SK-N-MC (cell line): ENCODE measurements at regions not wholly inside any gene's neighbourhood (a gene's known extent, or its start where the extent isn't known, plus 50 kb on each side); places are given as distances from the start of the nearest gene placed in this dataset.

Experiments
- EZH2 ChIP-seq: fragments of 200-600 bp; sonication (generic); IDR thresholded peaks from one replicate; pipeline ENCODE4 v1.6.1; 2017; ENCODE audit warnings: antibody characterized with exemption
- FOXP2 ChIP-seq: optimal IDR thresholded peaks from 2 replicates; pipeline ENCODE3; 2011; ENCODE audit warnings: mild to moderate bottlenecking, moderate library complexity; ENCODE audit not compliant: insufficient read depth; ENCODE audit errors: extremely low read length, control extremely low read depth
- POLR2AphosphoS5 ChIP-seq: IDR thresholded peaks from 2 replicates; pipeline ENCODE4 v1.6.1; 2012; ENCODE audit warnings: mild to moderate bottlenecking, low read depth, low read length, borderline replicate concordance

GRCh38 chr18:28485918-28486317 lies 309.0 kb upstream of the CDH2 start:
- TF ChIP-seq EZH2 (no peak), FOXP2 (no peak), POLR2AphosphoS5 (no peak)
